ENCODE measurements at regions not wholly inside any gene's neighbourhood (a gene's known extent, or its start where the extent isn't known, plus 50 kb on each side); places are given as distances from the start of the nearest gene placed in this dataset.

GRCh38 chr2:83331810-83332209 lies 1127.3 kb downstream of the SUCLG1 start:
- H3K9me3 ChIP-seq, result no peaks in the 10 kb centered on the region
- 96 to 98% (median 97%) methylated on average over 3 of the region's 3 CpGs for WGBS, 3 donors
- intact Hi-C loops (cut with DNase I), result no loop called here

GRCh38 chr2:83323038-83323437 lies 1136.0 kb downstream of the SUCLG1 start:
- H3K4me1 ChIP-seq (ENCODE audit: insufficient read depth), result no peaks in the 10 kb centered on the region
- no peak overlapping the region for H3K4me3 ChIP-seq
- intact Hi-C loops (cut with DNase I), result no loop called here
- no peaks in the 10 kb centered on the region for H3K36me3 ChIP-seq
- H3K9me3 ChIP-seq, result no peaks in the 10 kb centered on the region
- DNase-seq, result no peak
- WGBS, 3 donors, result 8 to 13% (median 9%) methylated on average over 1 of the region's 1 CpG
- TF ChIP-seq EP300 (IDR thresholded peaks at IDR 0.05) (no peak), POLR2A (IDR thresholded peaks at IDR 0.05) (no peak), CTCF (IDR thresholded peaks at IDR 0.05) (no peak)
- H3K27me3 ChIP-seq, result no peaks in the 10 kb centered on the region
- H3K27ac ChIP-seq, result no peak overlapping the region

More at GRCh38 chr2:83331810-83332209, 1127.3 kb downstream of the SUCLG1 start:
- Histone ChIP-seq H3K36me3 (no peaks in the 10 kb centered on the region), H3K27me3 (no peaks in the 10 kb centered on the region), H3K27ac (no peak overlapping the region), H3K4me3 (no peak overlapping the region), H3K4me1 (ENCODE audit: insufficient read depth) (no peaks in the 10 kb centered on the region)
- TF ChIP-seq CTCF (IDR thresholded peaks at IDR 0.05) (no peak), POLR2A (IDR thresholded peaks at IDR 0.05) (no peak), EP300 (IDR thresholded peaks at IDR 0.05) (no peak)
- DNase-seq, result no peak

- H3K27ac ChIP-seq, result no peak overlapping the region
- H3K4me1 ChIP-seq (ENCODE audit: insufficient read depth), result no peaks in the 10 kb centered on the region
- H3K9me3 ChIP-seq, result no peaks in the 10 kb centered on the region
- intact Hi-C loops (cut with DNase I), result no loop called here
- H3K4me3 ChIP-seq, result no peak overlapping the region
- H3K36me3 ChIP-seq, result no peaks in the 10 kb centered on the region
- no peak for DNase-seq
- H3K27me3 ChIP-seq, result no peaks in the 10 kb centered on the region
- TF ChIP-seq POLR2A (IDR thresholded peaks at IDR 0.05), result no peak
- TF ChIP-seq EP300 (IDR thresholded peaks at IDR 0.05), result no peak
- TF ChIP-seq CTCF (IDR thresholded peaks at IDR 0.05), result no peak
Observed at GRCh38 chr2:83320053-83320452, 1139.0 kb downstream of the SUCLG1 start.

GRCh38 chr2:83305758-83306378 lies 1153.2 kb downstream of the SUCLG1 start:
- intact Hi-C loops (cut with DNase I), result no loop called here

GRCh38 chr2:83291083-83291482 lies 1168.0 kb downstream of the SUCLG1 start:
- 90 to 94% (median 93%) methylated on average over 4 of the region's 4 CpGs for WGBS, 3 donors
- intact Hi-C loops (cut with DNase I), result no loop called here
- TF ChIP-seq CTCF (IDR thresholded peaks at IDR 0.05) (no peak), EP300 (IDR thresholded peaks at IDR 0.05) (no peak), POLR2A (IDR thresholded peaks at IDR 0.05) (no peak)
- Histone ChIP-seq H3K27me3 (no peaks in the 10 kb centered on the region), H3K4me1 (ENCODE audit: insufficient read depth) (no peaks in the 10 kb centered on the region), H3K9me3 (no peaks in the 10 kb centered on the region), H3K27ac (no peak overlapping the region), H3K4me3 (no peak overlapping the region), H3K36me3 (no peaks in the 10 kb centered on the region)
- no peak for DNase-seq

More at GRCh38 chr2:83305758-83306378, 1153.2 kb downstream of the SUCLG1 start:
- no peak for TF ChIP-seq POLR2A (IDR thresholded peaks at IDR 0.05)
- no peaks in the 10 kb centered on the region for H3K9me3 ChIP-seq
- H3K36me3 ChIP-seq, result no peaks in the 10 kb centered on the region
- no peak for DNase-seq
- H3K4me3 ChIP-seq, result no peak overlapping the region
- 79 to 87% (median 83%) methylated on average over 11 of the region's 11 CpGs for WGBS, 3 donors
- H3K27me3 ChIP-seq, result no peaks in the 10 kb centered on the region
- no peaks in the 10 kb centered on the region for H3K4me1 ChIP-seq (ENCODE audit: insufficient read depth)
- H3K27ac ChIP-seq, result no peak overlapping the region

Data from ovary (tissue), 7 donors.